ENCODE measurements at regions not wholly inside any gene's neighbourhood (a gene's known extent, or its start where the extent isn't known, plus 50 kb on each side); places are given as distances from the start of the nearest gene placed in this dataset.

DNA sequence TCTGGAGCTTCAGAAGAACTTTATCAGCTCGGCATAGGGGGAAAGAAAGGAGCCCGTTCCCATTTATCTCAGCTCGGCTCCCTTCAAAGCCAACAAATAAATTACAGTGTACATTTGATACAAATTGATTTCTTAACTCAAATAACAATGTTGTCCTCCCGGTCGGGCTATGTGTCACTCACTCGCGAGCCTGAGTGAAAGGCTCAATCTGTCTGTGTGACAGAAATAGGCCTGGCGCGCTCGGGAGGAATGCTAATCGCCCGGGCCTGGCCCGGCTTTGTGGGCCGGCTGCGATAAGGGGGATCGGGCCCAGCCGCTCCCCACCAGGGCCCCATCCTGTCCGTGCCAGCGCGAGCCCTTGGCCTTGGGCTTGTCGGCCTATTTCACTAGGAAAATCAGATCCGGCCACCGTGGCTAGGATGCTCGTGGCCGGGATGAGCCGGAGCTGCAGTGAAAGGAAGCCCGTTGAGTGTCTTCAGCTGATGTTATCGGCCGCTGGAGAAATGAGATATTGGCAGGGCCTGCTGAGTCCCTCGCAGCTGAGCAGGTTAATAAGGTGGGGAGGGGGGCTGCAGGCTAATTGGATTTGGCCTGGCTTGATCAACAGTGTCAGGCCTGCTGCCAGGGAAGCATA, 258.7 kb downstream of the IRX1 start:
- Histone ChIP-seq H3K18ac (ENCODE audit: insufficient read length, low read depth, low read length) (no peak overlapping the region), H3K14ac (ENCODE audit: insufficient read depth, low read length) (no peak overlapping the region)
- WGBS (ENCODE audit: extremely low coverage, insufficient read length, low lambda C conversion rate): no CpG with 5 or more reads among the region's 30 CpGs

More for the DNA sequence above, 258.7 kb downstream of the IRX1 start:
- H4K8ac ChIP-seq (replicated peaks; ENCODE audit: insufficient read length, low read depth, low read length): no peak overlapping the region
- H2BK20ac ChIP-seq (ENCODE audit: low read depth, low read length, poor library complexity, severe bottlenecking): no peak overlapping the region
- no peak overlapping the region for H2BK120ac ChIP-seq (ENCODE audit: low read depth, low read length, poor library complexity, severe bottlenecking)
- H2BK15ac ChIP-seq (ENCODE audit: low read depth, low read length): no peak overlapping the region
- no peak overlapping the region for H4K5ac ChIP-seq (ENCODE audit: insufficient read length, low read depth, low read length)
- no peak overlapping the region for H3K27ac ChIP-seq (ENCODE audit: insufficient read length, low read depth, low read length)
- Mint-ChIP-seq H3K27me3 (ENCODE audit: low read depth) (no peaks in the 10 kb centered on the region; the same call in 1 of the 2 replicates), H3K36me3 (ENCODE audit: insufficient read depth in 1 of 3, low read depth in 3 of 3) (no peaks in the 10 kb centered on the region), H3K27ac (no peak overlapping the region), H3K4me1 (peaks cover 4 to 8% of the 10 kb centered on the region in 2 experiments; a peak in 1 of 4 replicates), H3K4me3 (no peak overlapping the region), H3K9me3 (no peaks in the 10 kb centered on the region; a peak in 1 of 5 replicates)
- no peak overlapping the region for H4K91ac ChIP-seq (ENCODE audit: insufficient read length, low read depth, low read length)
- no peak overlapping the region for H3K56ac ChIP-seq (ENCODE audit: insufficient read length, low read depth, low read length)
- no peaks in the 10 kb centered on the region for H3K9me3 ChIP-seq (ENCODE audit: control insufficient read depth, low read depth, low read length)
- no peak overlapping the region for H3K4me2 ChIP-seq (ENCODE audit: insufficient read depth, insufficient read length, low read length)
- H3T11ph ChIP-seq (ENCODE audit: low read length): no peak overlapping the region
- no peak overlapping the region for H2BK12ac ChIP-seq (ENCODE audit: insufficient read length, low read depth, low read length)
- H3K79me1 ChIP-seq (ENCODE audit: insufficient read depth, low read depth, low read length, poor library complexity, severe bottlenecking): no peaks in the 10 kb centered on the region
- no peak overlapping the region for H2AK5ac ChIP-seq (ENCODE audit: insufficient read length, low read length)
- H3K27me3 ChIP-seq (ENCODE audit: insufficient read depth, low read length): no peaks in the 10 kb centered on the region
- no peaks in the 10 kb centered on the region for H3K4me1 ChIP-seq (ENCODE audit: insufficient read depth, low read length)
- TF ChIP-seq, protein P1, sequence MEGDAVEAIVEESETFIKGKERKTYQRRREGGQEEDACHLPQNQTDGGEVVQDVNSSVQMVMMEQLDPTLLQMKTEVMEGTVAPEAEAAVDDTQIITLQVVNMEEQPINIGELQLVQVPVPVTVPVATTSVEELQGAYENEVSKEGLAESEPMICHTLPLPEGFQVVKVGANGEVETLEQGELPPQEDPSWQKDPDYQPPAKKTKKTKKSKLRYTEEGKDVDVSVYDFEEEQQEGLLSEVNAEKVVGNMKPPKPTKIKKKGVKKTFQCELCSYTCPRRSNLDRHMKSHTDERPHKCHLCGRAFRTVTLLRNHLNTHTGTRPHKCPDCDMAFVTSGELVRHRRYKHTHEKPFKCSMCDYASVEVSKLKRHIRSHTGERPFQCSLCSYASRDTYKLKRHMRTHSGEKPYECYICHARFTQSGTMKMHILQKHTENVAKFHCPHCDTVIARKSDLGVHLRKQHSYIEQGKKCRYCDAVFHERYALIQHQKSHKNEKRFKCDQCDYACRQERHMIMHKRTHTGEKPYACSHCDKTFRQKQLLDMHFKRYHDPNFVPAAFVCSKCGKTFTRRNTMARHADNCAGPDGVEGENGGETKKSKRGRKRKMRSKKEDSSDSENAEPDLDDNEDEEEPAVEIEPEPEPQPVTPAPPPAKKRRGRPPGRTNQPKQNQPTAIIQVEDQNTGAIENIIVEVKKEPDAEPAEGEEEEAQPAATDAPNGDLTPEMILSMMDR (conservative IDR thresholded peaks at IDR 0.05): no peak
- H3K23ac ChIP-seq (ENCODE audit: insufficient read length, low read depth, low read length): no peak overlapping the region
- DNase-seq: no peak
- H3K23me2 ChIP-seq (ENCODE audit: insufficient read length, low read depth, low read length, poor library complexity, severe bottlenecking): peaks cover 2% of the 10 kb centered on the region
- no peaks in the 10 kb centered on the region for H4K20me1 ChIP-seq (ENCODE audit: control insufficient read depth, insufficient read depth, insufficient read length)
- no peak overlapping the region for H2AFZ ChIP-seq (ENCODE audit: low read length)
- no peaks in the 10 kb centered on the region for H3K79me2 ChIP-seq (ENCODE audit: insufficient read depth, low read length)
- no peak overlapping the region for H3K9ac ChIP-seq (ENCODE audit: extremely low read depth, insufficient read length, low read length)
- no peak overlapping the region for H3K4ac ChIP-seq (ENCODE audit: low read depth, low read length)
- H2BK5ac ChIP-seq (ENCODE audit: insufficient read length, low read length): no peak overlapping the region

All from H9 (cell line).